ENCODE measurements at regions not wholly inside any gene's neighbourhood (a gene's known extent, or its start where the extent isn't known, plus 50 kb on each side); places are given as distances from the start of the nearest gene placed in this dataset.

DNA sequence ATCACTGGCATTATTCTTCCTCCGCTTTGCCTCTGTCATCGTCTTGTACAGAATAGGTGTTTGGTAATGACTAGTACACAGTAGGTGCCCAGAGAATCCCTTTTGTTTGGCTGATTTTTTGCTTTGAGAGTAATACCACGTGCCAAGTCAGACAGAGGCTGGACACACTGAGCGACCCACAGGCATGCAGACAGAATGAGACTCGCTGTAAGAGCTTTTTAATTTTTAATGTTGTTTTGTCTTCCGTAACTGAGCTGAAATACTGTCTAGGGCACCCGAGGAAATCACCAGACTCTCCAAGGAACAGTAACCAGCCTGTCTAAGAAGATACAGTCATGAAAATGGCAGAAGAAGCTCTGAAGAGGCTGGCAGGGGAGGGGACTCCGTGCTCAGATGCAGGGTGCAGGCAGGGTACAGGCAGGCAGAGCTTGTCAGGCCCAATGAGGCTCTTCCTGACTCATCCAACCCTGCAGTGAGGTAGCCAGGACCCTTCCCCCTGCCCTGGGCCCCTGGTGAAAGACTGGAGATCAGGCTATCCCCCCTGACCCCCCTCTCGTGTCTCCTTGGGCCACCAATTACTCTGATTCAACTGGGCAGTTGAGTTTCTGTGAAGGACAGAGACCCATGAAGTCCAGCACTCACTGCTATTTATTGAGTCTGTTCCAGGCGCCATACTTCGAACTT lies 60.1 kb upstream of the ECE1 start:
- H3K27me3 ChIP-seq = no peaks in the 10 kb centered on the region
- 87 to 90% methylated on average over 11 of the region's 11 CpGs for WGBS, 2 donors
- H3K9me3 ChIP-seq = no peaks in the 10 kb centered on the region
- no peaks in the 10 kb centered on the region for H3K4me1 ChIP-seq
- FAIRE-seq (no peak), ATAC-seq (no peak), DNase-seq (no peak)
- intact Hi-C loops (cut with DNase I) = no loop called here
- H3K36me3 ChIP-seq = no peaks in the 10 kb centered on the region
- TF ChIP-seq, protein P1, sequence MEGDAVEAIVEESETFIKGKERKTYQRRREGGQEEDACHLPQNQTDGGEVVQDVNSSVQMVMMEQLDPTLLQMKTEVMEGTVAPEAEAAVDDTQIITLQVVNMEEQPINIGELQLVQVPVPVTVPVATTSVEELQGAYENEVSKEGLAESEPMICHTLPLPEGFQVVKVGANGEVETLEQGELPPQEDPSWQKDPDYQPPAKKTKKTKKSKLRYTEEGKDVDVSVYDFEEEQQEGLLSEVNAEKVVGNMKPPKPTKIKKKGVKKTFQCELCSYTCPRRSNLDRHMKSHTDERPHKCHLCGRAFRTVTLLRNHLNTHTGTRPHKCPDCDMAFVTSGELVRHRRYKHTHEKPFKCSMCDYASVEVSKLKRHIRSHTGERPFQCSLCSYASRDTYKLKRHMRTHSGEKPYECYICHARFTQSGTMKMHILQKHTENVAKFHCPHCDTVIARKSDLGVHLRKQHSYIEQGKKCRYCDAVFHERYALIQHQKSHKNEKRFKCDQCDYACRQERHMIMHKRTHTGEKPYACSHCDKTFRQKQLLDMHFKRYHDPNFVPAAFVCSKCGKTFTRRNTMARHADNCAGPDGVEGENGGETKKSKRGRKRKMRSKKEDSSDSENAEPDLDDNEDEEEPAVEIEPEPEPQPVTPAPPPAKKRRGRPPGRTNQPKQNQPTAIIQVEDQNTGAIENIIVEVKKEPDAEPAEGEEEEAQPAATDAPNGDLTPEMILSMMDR (IDR thresholded peaks at IDR 0.05) = no peak
- H3K27ac ChIP-seq = no peak overlapping the region
- no peak overlapping the region for H3K4me3 ChIP-seq

DNA sequence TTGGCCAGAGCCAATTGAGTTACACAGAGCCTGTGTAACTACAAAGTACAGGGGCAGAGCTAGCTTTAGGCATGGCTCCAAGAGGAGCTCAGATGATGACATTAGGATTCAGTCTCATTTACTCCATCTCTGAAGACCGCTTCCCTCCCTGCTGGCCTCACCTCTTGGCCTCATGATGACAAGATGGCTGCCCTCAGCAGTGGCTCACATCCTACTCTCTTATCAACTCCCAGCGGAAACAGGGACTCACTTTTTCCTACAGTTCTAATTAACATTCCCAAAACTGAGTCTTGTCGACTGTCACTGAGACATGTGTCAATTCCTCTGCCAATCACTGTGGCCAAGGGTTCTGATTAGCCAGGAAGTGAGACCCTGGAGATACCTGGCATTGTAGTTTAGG lies 59.4 kb upstream of the ECE1 start:
- FAIRE-seq (no peak), ATAC-seq (no peak), DNase-seq (no peak)
- Histone ChIP-seq H3K4me1 (no peaks in the 10 kb centered on the region), H3K36me3 (no peaks in the 10 kb centered on the region), H3K27me3 (no peaks in the 10 kb centered on the region), H3K27ac (no peak overlapping the region), H3K4me3 (no peak overlapping the region), H3K9me3 (no peaks in the 10 kb centered on the region)
- intact Hi-C loops (cut with DNase I) = no loop called here
- WGBS, 2 donors = 83 to 85% methylated on average over 3 of the region's 3 CpGs
- TF ChIP-seq, protein P1 (IDR thresholded peaks at IDR 0.05) = no peak

DNA sequence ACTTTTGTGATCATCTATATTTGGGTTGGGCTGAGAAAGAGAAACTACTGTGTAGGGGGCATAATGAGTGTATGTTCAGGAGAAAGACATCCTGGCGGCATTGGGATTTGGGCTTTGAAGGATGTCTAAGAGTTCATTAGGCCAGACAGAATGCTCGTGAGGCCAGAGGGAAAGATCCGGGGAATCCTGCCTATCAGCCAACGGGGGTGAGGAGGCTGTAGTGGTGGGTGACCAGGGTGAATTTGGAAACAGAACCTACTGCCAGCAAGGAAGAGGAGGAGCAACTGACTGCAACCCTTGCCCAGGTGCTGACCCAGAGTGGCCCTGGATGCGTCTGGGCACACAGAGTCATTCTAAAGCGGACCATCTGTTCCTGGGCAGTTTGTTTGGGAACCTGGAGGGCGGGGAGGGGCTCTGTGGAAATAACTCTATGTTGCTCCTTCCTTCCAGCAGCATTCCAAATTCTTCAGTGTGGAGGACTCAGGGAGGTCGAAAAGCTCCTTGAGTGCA lies 56.9 kb upstream of the ECE1 start:
- intact Hi-C loops (cut with DNase I) = no loop called here
- ATAC-seq = no peak
- H3K4me1 ChIP-seq = peaks cover 0 to 14% (median 8%) of the 10 kb centered on the region in 3 donors

DNA sequence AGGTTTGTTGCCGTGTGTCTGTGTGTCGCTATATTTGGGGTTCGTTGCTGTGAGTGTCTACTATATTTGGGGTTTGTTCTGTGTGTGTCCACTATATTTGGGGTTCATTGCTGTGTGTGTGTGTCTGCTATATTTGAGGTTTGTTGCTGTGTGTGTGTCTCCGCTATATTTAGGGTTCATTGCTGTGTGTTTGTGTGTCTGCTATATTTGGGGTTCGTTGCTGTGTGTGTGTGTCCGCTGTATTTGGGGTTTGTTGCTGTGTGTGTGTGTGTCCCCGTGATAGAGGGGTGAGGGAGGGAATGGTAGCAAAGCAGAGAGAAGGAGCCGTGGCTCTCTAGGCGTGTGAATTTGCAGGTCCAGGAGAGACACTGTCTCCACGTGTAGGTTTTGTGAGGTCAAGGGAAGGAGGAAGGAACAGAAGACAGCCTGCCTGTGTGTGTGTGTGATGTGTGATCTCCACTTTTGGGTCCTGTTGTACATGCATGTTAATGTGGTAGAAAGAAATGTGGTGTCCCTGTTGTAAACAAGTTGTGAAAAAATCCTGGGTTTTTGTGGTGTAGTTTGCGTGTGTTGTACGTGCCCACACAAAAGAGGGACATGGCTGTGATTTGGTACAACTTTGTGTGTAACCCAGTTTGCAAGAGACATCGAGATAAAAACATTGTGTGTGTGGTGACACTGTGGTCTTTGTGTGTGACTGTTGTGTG lies 56.3 kb upstream of the ECE1 start:
- H3K36me3 ChIP-seq = no peaks in the 10 kb centered on the region
- no peak for FAIRE-seq
- WGBS, 2 donors = 50 to 51% methylated on average over 13 of the region's 13 CpGs
- ATAC-seq = no peak
- no peaks in the 10 kb centered on the region for H3K27me3 ChIP-seq
- TF ChIP-seq, protein P1 (IDR thresholded peaks at IDR 0.05) = no peak
- no peak overlapping the region for H3K27ac ChIP-seq
- intact Hi-C loops (cut with DNase I) = no loop called here
- H3K4me1 ChIP-seq = peaks cover 2 to 19% (median 14%) of the 10 kb centered on the region in 3 donors
- H3K4me3 ChIP-seq = peak overlapping the region in 1 of 4 donors; percentile 78
- no peak for DNase-seq
- H3K9me3 ChIP-seq = no peaks in the 10 kb centered on the region

More for the DNA sequence above, 56.9 kb upstream of the ECE1 start:
- DNase-seq (no peak), FAIRE-seq (no peak)
- WGBS, 2 donors = 81 to 87% methylated on average over 8 of the region's 8 CpGs
- Histone ChIP-seq H3K9me3 (no peaks in the 10 kb centered on the region), H3K27me3 (no peaks in the 10 kb centered on the region), H3K27ac (no peak overlapping the region), H3K4me3 (no peak overlapping the region), H3K36me3 (no peaks in the 10 kb centered on the region)
- TF ChIP-seq, protein P1 (IDR thresholded peaks at IDR 0.05) = no peak
